H9 (cell line): ENCODE measurements at regions not wholly inside any gene's neighbourhood (a gene's known extent, or its start where the extent isn't known, plus 50 kb on each side); places are given as distances from the start of the nearest gene placed in this dataset.
A peak's percentile ranks its signal among the peaks of the same experiment; 100 is the strongest.

Source experiments
- DNase-seq: peaks from one replicate; pipeline ENCODE4 v3.0.0-alpha.2; 2017
- H2AFZ ChIP-seq: one replicate; pipeline ENCODE4 v1.6.1; 2013; ENCODE audit warnings: mild to moderate bottlenecking, low read length, control low read depth, moderate library complexity
- H2AK5ac ChIP-seq: 2 replicates; pipeline ENCODE4 v1.6.1; 2013; ENCODE audit warnings: low read length, control low read depth, mixed read lengths; ENCODE audit not compliant: insufficient read length
- H2BK120ac ChIP-seq: one replicate; pipeline ENCODE4 v1.6.1; 2013; ENCODE audit warnings: low read depth, mild to moderate bottlenecking, low read length, control low read depth, inconsistent platforms; ENCODE audit not compliant: poor library complexity, severe bottlenecking
- H2BK12ac ChIP-seq: 2 replicates; pipeline ENCODE4 v1.6.1; 2013; ENCODE audit warnings: low read length, control low read depth, mixed read lengths, low read depth; ENCODE audit not compliant: insufficient read length
- H2BK15ac ChIP-seq: 2 replicates; pipeline ENCODE4 v1.6.1; 2013; ENCODE audit warnings: low read depth, low read length, control low read depth
- H2BK20ac ChIP-seq: one replicate; pipeline ENCODE4 v1.6.1; 2013; ENCODE audit warnings: low read depth, mild to moderate bottlenecking, low read length, control low read depth, inconsistent platforms; ENCODE audit not compliant: poor library complexity, severe bottlenecking
- H2BK5ac ChIP-seq: 2 replicates; pipeline ENCODE4 v1.6.1; 2013; ENCODE audit warnings: low read length, control low read depth, mixed read lengths; ENCODE audit not compliant: insufficient read length
- H3K14ac ChIP-seq: 2 replicates; pipeline ENCODE4 v1.6.1; 2013; ENCODE audit warnings: low read length, control low read depth; ENCODE audit not compliant: insufficient read depth
- H3K18ac ChIP-seq: 2 replicates; pipeline ENCODE4 v1.6.1; 2013; ENCODE audit warnings: low read depth, mild to moderate bottlenecking, mixed read lengths, low read length, control low read depth; ENCODE audit not compliant: insufficient read length
- H3K23ac ChIP-seq: 2 replicates; pipeline ENCODE4 v1.6.1; 2013; ENCODE audit warnings: low read length, control low read depth, mixed read lengths, low read depth; ENCODE audit not compliant: insufficient read length
- H3K23me2 ChIP-seq: 2 replicates; pipeline ENCODE4 v1.6.1; 2013; ENCODE audit warnings: low read depth, mild to moderate bottlenecking, mixed read lengths, low read length, control low read depth; ENCODE audit not compliant: insufficient read length, poor library complexity, severe bottlenecking
- H3K27ac ChIP-seq: 2 replicates; pipeline ENCODE4 v1.5.1; 2013; ENCODE audit warnings: low read length, control low read depth, mixed read lengths, low read depth; ENCODE audit not compliant: insufficient read length
- H3K27me3 ChIP-seq: 2 replicates; pipeline ENCODE4 v1.6.1; 2013; ENCODE audit warnings: low read length, control low read depth, inconsistent platforms; ENCODE audit not compliant: insufficient read depth
- H3K4ac ChIP-seq: 2 replicates; pipeline ENCODE4 v1.6.1; 2013; ENCODE audit warnings: low read depth, mild to moderate bottlenecking, control low read depth, inconsistent platforms, low read length, moderate library complexity
- H3K4me1 ChIP-seq: 2 replicates; pipeline ENCODE4 v1.6.1; 2013; ENCODE audit warnings: low read length, control low read depth, inconsistent platforms; ENCODE audit not compliant: insufficient read depth
- H3K4me2 ChIP-seq: 2 replicates; pipeline ENCODE4 v1.6.1; 2013; ENCODE audit warnings: low read length, control low read depth, mixed read lengths; ENCODE audit not compliant: insufficient read length, insufficient read depth
- H3K56ac ChIP-seq: 2 replicates; pipeline ENCODE4 v1.6.1; 2013; ENCODE audit warnings: low read depth, mild to moderate bottlenecking, mixed read lengths, low read length, control low read depth; ENCODE audit not compliant: insufficient read length
- H3K79me1 ChIP-seq: 2 replicates; pipeline ENCODE4 v1.6.1; 2013; ENCODE audit warnings: low read depth, mild to moderate bottlenecking, moderate library complexity, low read length, control low read depth, inconsistent platforms; ENCODE audit not compliant: insufficient read depth, poor library complexity, severe bottlenecking
- H3K79me2 ChIP-seq: 2 replicates; pipeline ENCODE4 v1.6.1; 2013; ENCODE audit warnings: low read length, control low read depth, inconsistent platforms; ENCODE audit not compliant: insufficient read depth
- H3K9ac ChIP-seq: 2 replicates; pipeline ENCODE4 v1.6.1; 2013; ENCODE audit warnings: low read length, control low read depth, mixed read lengths; ENCODE audit not compliant: insufficient read length; ENCODE audit errors: extremely low read depth
- H3K9me3 ChIP-seq: one replicate; pipeline ENCODE4 v1.6.1; 2013; ENCODE audit warnings: low read depth, low read length, inconsistent platforms; ENCODE audit not compliant: control insufficient read depth
- H3T11ph ChIP-seq: one replicate; pipeline ENCODE4 v1.6.1; 2013; ENCODE audit warnings: mild to moderate bottlenecking, low read length, control low read depth, inconsistent platforms
- H4K20me1 ChIP-seq: one replicate; pipeline ENCODE4 v1.6.1; 2013; ENCODE audit not compliant: control insufficient read depth, insufficient read length, insufficient read depth
- H4K5ac ChIP-seq: 2 replicates; pipeline ENCODE4 v1.6.1; 2013; ENCODE audit warnings: low read depth, mild to moderate bottlenecking, mixed read lengths, low read length, control low read depth; ENCODE audit not compliant: insufficient read length
- H4K8ac ChIP-seq: replicated peaks from 2 replicates; pipeline ENCODE4 v1.6.1; 2013; ENCODE audit warnings: low read length, control low read depth, mixed read lengths, low read depth; ENCODE audit not compliant: insufficient read length
- H4K91ac ChIP-seq: 2 replicates; pipeline ENCODE4 v1.6.1; 2013; ENCODE audit warnings: low read depth, mild to moderate bottlenecking, moderate library complexity, mixed read lengths, low read length, control low read depth; ENCODE audit not compliant: insufficient read length
- H3K27ac Mint-ChIP-seq, 3 experiments: 2 replicates in 2 of 3; 3 replicates in 1 of 3; pipeline ENCODE4 v1.8.0; 2020 to 2021; ENCODE audit warnings: mixed read lengths in 3 of 3, mild to moderate bottlenecking in 1 of 3, moderate library complexity in 1 of 3
- H3K27me3 Mint-ChIP-seq: 2 replicates; pipeline ENCODE4 v1.8.0; 2021; ENCODE audit warnings: low read depth, mild to moderate bottlenecking, moderate library complexity, mixed read lengths
- H3K36me3 Mint-ChIP-seq, 3 experiments: 2 replicates in 2 of 3; 3 replicates in 1 of 3; pipeline ENCODE4 v1.8.0; 2020 to 2021; ENCODE audit warnings: low read depth in 3 of 3, mixed read lengths in 3 of 3; ENCODE audit not compliant: insufficient read depth in 1 of 3
- H3K4me1 Mint-ChIP-seq, 2 experiments: 2 replicates each; pipeline ENCODE4 v1.8.0; 2020; ENCODE audit warnings: mixed read lengths in 2 of 2
- H3K4me3 Mint-ChIP-seq, 2 experiments: 2 replicates in 1 of 2; 3 replicates in 1 of 2; pipeline ENCODE4 v1.8.0; 2020 to 2021; ENCODE audit warnings: mild to moderate bottlenecking in 2 of 2, mixed read lengths in 2 of 2, moderate library complexity in 1 of 2
- H3K9me3 Mint-ChIP-seq, 2 experiments: 2 replicates in 1 of 2; 3 replicates in 1 of 2; pipeline ENCODE4 v1.8.0; 2020; ENCODE audit warnings: mild to moderate bottlenecking in 2 of 2, mixed read lengths in 2 of 2, moderate library complexity in 1 of 2
- whole genome bisulfite sequencing: extraction: QIAGEN DNeasy Blood & Tissue Kit; methylation state at CpG from one replicate; pipeline ENCODE4 v1.1.7; 2013; ENCODE audit warnings: missing lambda C conversion rate, low lambda C conversion rate, mixed read lengths; ENCODE audit not compliant: insufficient read length; ENCODE audit errors: extremely low coverage; 5-methylcytosine and 5-hydroxymethylcytosine counted together
- TF ChIP-seq, protein P1 (sequence below): fragments of 200-600 bp; sonication (generic); conservative IDR thresholded peaks from 3 replicates; pipeline ENCODE4 v1.8.0; 2021; ENCODE audit warnings: antibody characterized with exemption, mild to moderate bottlenecking

- Histone ChIP-seq H3K4me1 (peaks cover 23% of the 10 kb centered on the region), H3K27me3 (no peaks in the 10 kb centered on the region), H4K5ac (no peak overlapping the region), H3K4ac (no peak overlapping the region), H2BK15ac (no peak overlapping the region), H2BK120ac (no peak overlapping the region), H3K23ac (no peak overlapping the region), H3K9ac (no peak overlapping the region), H3K27ac (no peak overlapping the region), H3K79me2 (no peaks in the 10 kb centered on the region), H3K4me2 (no peak overlapping the region), H4K91ac (no peak overlapping the region), H3K79me1 (no peaks in the 10 kb centered on the region), H4K8ac (no peak overlapping the region), H3K14ac (no peak overlapping the region), H3K56ac (no peak overlapping the region), H2BK5ac (no peak overlapping the region), H3K9me3 (no peaks in the 10 kb centered on the region), H4K20me1 (no peaks in the 10 kb centered on the region), H2AK5ac (no peak overlapping the region), H3T11ph (no peak overlapping the region), H2BK20ac (no peak overlapping the region), H2BK12ac (no peak overlapping the region), H2AFZ (no peak overlapping the region), H3K23me2 (no peaks in the 10 kb centered on the region), H3K18ac (no peak overlapping the region)
- TF ChIP-seq, protein P1, sequence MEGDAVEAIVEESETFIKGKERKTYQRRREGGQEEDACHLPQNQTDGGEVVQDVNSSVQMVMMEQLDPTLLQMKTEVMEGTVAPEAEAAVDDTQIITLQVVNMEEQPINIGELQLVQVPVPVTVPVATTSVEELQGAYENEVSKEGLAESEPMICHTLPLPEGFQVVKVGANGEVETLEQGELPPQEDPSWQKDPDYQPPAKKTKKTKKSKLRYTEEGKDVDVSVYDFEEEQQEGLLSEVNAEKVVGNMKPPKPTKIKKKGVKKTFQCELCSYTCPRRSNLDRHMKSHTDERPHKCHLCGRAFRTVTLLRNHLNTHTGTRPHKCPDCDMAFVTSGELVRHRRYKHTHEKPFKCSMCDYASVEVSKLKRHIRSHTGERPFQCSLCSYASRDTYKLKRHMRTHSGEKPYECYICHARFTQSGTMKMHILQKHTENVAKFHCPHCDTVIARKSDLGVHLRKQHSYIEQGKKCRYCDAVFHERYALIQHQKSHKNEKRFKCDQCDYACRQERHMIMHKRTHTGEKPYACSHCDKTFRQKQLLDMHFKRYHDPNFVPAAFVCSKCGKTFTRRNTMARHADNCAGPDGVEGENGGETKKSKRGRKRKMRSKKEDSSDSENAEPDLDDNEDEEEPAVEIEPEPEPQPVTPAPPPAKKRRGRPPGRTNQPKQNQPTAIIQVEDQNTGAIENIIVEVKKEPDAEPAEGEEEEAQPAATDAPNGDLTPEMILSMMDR = no peak
- Mint-ChIP-seq H3K4me3 (no peak overlapping the region), H3K27ac (peak overlapping the region in 1 of 3 experiments; percentile 27; a peak in 2 of 7 replicates), H3K9me3 (no peaks in the 10 kb centered on the region), H3K4me1 (peaks cover 49 to 52% of the 10 kb centered on the region in 2 experiments), H3K36me3 (no peaks in the 10 kb centered on the region; a peak in 1 of 7 replicates), H3K27me3 (peaks cover 10% of the 10 kb centered on the region)
- no CpG with 5 or more reads among the region's 7 CpGs for WGBS
- no peak for DNase-seq
These were observed 64.3 kb upstream of the ATL2 start for GRCh38 chr2:38441346-38441745.
